ENCODE measurements at regions not wholly inside any gene's neighbourhood (a gene's known extent, or its start where the extent isn't known, plus 50 kb on each side); places are given as distances from the start of the nearest gene placed in this dataset.

GRCh38 chr3:31103623-31104180 is 209.2 kb upstream of the GADL1 start:
- ChIA-PET CTCF (no interaction called here), POLR2A (no interaction called here)
- H3K9me3 ChIP-seq, result no peaks in the 10 kb centered on the region
- H3K27ac ChIP-seq, result no peak overlapping the region
- DNase-seq (ENCODE audit: low read depth in 1 of 2, low spot score in 1 of 2) (no peak), FAIRE-seq (no peak), ATAC-seq (no peak)
- H3K4me3 ChIP-seq, result no peak overlapping the region
- H3K4me1 ChIP-seq, result no peaks in the 10 kb centered on the region
- WGBS (ENCODE audit: missing lambda C conversion rate), result 62% methylated on average over 4 of the region's 4 CpGs
- TF ChIP-seq JUNB (IDR thresholded peaks at IDR 0.05) (no peak), NFE2L2 (conservative IDR thresholded peaks at IDR 0.05; ENCODE audit: low read length) (no peak), EP300 (IDR thresholded peaks at IDR 0.05) (no peak), REST (IDR thresholded peaks at IDR 0.05) (no peak), HES2 (IDR thresholded peaks at IDR 0.05) (no peak), SMC3 (IDR thresholded peaks at IDR 0.05) (no peak), ESRRA (IDR thresholded peaks at IDR 0.05; ENCODE audit: borderline replicate concordance, low read length) (no peak), FOSB (CRISPR knock-in tag; IDR thresholded peaks at IDR 0.05) (no peak), MAX (IDR thresholded peaks at IDR 0.05) (no peak), KDM1A (IDR thresholded peaks at IDR 0.05; ENCODE audit: low read depth) (no peak), CBX8 (IDR thresholded peaks at IDR 0.05) (no peak), ZC3H11A (IDR thresholded peaks at IDR 0.05) (no peak), RNF2 (IDR thresholded peaks at IDR 0.05; ENCODE audit: borderline replicate concordance, low read depth) (no peak), TFCP2L1 (CRISPR knock-in tag; IDR thresholded peaks at IDR 0.05) (no peak), HOXB5 (CRISPR knock-in tag; IDR thresholded peaks at IDR 0.05) (no peak), RARB (CRISPR knock-in tag; IDR thresholded peaks at IDR 0.05) (no peak), HDAC2 (IDR thresholded peaks at IDR 0.05) (no peak)
- no peak overlapping the region for H3K4me2 ChIP-seq

GRCh38 chr3:31105011-31105410 is 210.6 kb upstream of the GADL1 start:
- no peak for ATAC-seq
- H3K4me1 ChIP-seq, result no peaks in the 10 kb centered on the region

More at GRCh38 chr3:31105011-31105410, 210.6 kb upstream of the GADL1 start:
- DNase-seq (ENCODE audit: low read depth in 1 of 2, low spot score in 1 of 2) (no peak), FAIRE-seq (no peak)
- ChIA-PET POLR2A (no interaction called here), CTCF (no interaction called here)
- WGBS (ENCODE audit: missing lambda C conversion rate), result 40% methylated on average over 1 of the region's 1 CpG
- Histone ChIP-seq H3K4me2 (no peak overlapping the region), H3K9me3 (no peaks in the 10 kb centered on the region), H3K27ac (no peak overlapping the region), H3K4me3 (no peak overlapping the region)
- TF ChIP-seq MAFK (IDR thresholded peaks at IDR 0.05; ENCODE audit: partially characterized antibody) (peak; percentile 39), PHF8 (IDR thresholded peaks at IDR 0.05; ENCODE audit: borderline replicate concordance, low read depth) (no peak), RARB (CRISPR knock-in tag; IDR thresholded peaks at IDR 0.05) (no peak), REST (IDR thresholded peaks at IDR 0.05) (no peak), SMC3 (IDR thresholded peaks at IDR 0.05) (no peak), CBX2 (IDR thresholded peaks at IDR 0.05; ENCODE audit: borderline replicate concordance, low read depth) (no peak), NFE2L2 (conservative IDR thresholded peaks at IDR 0.05; ENCODE audit: low read length) (no peak), RAD21 (conservative IDR thresholded peaks at IDR 0.05 in 1 of 2, IDR thresholded peaks at IDR 0.05 in 1 of 2) (no peak)

Measured in A549 (cell line).